ENCODE measurements at regions not wholly inside any gene's neighbourhood (a gene's known extent, or its start where the extent isn't known, plus 50 kb on each side); places are given as distances from the start of the nearest gene placed in this dataset.

DNA sequence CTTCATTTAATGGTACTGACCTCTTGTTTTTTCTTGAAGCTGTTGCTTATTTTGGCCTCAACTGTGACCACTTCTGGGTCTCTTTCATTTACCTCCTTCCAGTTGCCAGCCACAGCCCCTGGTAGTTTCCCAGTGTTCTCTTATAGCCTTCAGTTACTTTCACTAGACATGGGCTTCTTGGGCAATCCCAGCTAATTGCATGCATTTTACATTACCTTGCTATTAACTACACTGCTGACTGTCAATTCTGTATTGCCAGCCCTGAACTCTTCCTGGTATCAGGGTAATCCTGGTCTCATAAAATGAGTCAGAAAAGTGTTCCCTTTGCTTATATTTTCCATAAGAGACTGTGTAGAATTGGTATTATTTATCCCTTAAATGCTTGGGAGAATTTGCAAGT, 195.8 kb upstream of the LARGE1 start:
- ChIA-PET CTCF (no interaction called here), POLR2A (no interaction called here)
- peaks cover 2% of the 10 kb centered on the region for H3K9me3 Mint-ChIP-seq
- no peak for DNase-seq
- no peak overlapping the region for H3K27ac Mint-ChIP-seq
- no peaks in the 10 kb centered on the region for H3K4me1 Mint-ChIP-seq
- no peaks in the 10 kb centered on the region for H3K36me3 Mint-ChIP-seq (ENCODE audit: low read depth)
- no peaks in the 10 kb centered on the region for H3K27me3 Mint-ChIP-seq
- no peak overlapping the region for H3K4me3 Mint-ChIP-seq

DNA sequence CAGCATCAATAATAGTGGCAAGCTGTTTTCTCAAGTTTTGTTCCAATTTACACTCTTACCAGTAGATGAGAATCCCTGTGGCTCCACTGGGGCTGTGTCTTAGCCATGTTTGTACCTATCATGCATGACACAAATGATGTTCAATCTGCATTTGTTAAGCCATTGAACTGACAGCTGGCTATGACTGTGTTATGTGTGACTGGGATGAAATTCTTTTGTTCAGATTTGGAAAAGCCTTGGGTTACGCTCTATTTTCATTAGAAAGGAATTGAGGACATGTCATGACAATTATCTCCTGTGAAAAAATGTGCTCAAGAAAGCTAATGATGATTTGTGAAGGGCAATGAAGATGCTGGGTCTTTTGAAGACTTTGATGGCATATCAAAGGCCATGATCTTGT, 201.8 kb upstream of the LARGE1 start:
- Mint-ChIP-seq H3K27me3 (no peaks in the 10 kb centered on the region), H3K4me1 (no peaks in the 10 kb centered on the region), H3K36me3 (ENCODE audit: low read depth) (no peaks in the 10 kb centered on the region), H3K27ac (no peak overlapping the region), H3K4me3 (no peak overlapping the region), H3K9me3 (peaks cover 5% of the 10 kb centered on the region)
- no peak for DNase-seq
- ChIA-PET POLR2A (no interaction called here), CTCF (no interaction called here)

DNA sequence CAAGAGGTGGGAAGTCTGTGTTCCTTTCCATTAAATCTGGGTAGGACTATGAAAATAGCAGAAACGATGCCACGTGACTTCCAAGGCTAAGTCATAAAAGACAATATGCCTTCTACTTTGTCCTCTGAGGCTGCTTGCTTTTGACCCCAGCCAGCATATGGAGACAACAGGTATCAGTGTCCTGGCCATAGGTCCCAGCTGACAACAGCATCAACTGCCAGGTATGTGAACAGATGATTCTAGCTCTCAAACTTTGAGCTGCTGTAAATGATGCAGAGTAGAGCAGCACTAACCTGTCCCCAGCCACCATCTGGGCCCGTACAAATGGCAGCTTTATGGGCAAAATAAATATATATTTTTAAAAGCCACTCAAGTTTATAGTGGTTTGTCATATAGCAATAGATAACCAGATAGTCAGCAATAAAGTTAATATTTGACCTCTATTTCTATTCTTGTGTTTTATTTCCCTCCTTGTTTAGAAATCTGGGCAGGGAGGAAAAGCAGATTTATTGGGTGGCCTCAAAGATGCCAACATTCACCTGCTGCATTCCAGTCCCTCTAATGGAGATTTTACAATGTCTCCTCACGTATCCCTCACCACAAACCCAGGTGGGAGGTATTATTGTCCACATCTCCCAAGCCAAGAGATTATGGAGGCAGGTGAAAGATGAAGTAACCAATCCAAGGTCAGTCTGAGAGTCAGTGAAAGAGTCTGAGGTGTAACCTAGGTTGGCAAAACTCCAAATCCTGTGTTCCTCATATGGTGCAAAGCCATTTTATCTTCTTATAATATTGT, 209.6 kb upstream of the LARGE1 start:
- DNase-seq = no peak
- POLR2A ChIA-PET = no interaction called here

DNA sequence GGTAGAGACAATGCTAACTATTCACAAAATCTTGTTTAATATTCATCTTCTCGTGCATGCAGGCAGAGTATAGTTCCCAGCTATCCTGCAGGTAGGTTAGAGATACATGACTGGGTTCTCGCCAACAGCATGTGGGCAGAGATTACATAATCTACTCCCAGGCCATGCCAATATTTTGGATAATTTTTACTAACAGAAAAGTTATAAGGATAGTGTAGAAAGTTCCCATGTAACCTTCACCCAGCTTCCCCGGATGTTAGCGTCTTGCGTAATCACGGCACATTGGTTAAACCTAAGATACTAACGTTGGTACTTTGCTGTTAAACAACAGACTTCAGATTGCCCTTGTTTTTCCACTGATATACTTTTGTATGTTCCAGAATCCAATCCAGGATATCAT, 215.5 kb upstream of the LARGE1 start:
- no peak overlapping the region for H3K4me3 Mint-ChIP-seq
- no peak for DNase-seq
- CTCF ChIA-PET = no interaction called here
- no peaks in the 10 kb centered on the region for H3K36me3 Mint-ChIP-seq (ENCODE audit: low read depth)
- no peak overlapping the region for H3K27ac Mint-ChIP-seq
- no peaks in the 10 kb centered on the region for H3K4me1 Mint-ChIP-seq
- H3K27me3 Mint-ChIP-seq = no peaks in the 10 kb centered on the region
- H3K9me3 Mint-ChIP-seq = peaks cover 10% of the 10 kb centered on the region
- POLR2A ChIA-PET = no interaction called here

More for the DNA sequence above, 209.6 kb upstream of the LARGE1 start:
- no peak overlapping the region for H3K4me3 Mint-ChIP-seq
- H3K27ac Mint-ChIP-seq = no peak overlapping the region
- H3K27me3 Mint-ChIP-seq = no peaks in the 10 kb centered on the region
- no peaks in the 10 kb centered on the region for H3K4me1 Mint-ChIP-seq
- H3K9me3 Mint-ChIP-seq = peaks cover 4% of the 10 kb centered on the region
- H3K36me3 Mint-ChIP-seq (ENCODE audit: low read depth) = no peaks in the 10 kb centered on the region
- CTCF ChIA-PET = no interaction called here

DNA sequence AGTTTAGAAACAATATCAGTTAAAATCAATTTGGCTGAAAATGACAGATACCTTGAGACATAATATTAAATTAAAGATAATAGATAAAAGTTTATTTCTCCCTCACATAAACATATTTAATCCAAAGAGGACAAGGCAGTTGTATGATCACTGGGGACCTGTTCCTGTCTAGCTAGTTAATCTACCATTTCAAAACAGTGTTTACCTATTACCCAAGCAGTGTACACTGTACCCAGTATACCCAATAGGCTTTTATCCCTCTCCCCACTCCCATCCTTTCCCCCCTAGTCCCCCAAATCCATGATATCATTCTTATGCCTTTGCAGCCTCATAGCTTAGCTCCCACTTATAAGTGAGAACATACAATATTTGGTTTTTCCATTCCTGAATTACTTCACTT, 229.7 kb upstream of the LARGE1 start:
- POLR2A ChIA-PET = no interaction called here
- CTCF ChIA-PET = no interaction called here

DNA sequence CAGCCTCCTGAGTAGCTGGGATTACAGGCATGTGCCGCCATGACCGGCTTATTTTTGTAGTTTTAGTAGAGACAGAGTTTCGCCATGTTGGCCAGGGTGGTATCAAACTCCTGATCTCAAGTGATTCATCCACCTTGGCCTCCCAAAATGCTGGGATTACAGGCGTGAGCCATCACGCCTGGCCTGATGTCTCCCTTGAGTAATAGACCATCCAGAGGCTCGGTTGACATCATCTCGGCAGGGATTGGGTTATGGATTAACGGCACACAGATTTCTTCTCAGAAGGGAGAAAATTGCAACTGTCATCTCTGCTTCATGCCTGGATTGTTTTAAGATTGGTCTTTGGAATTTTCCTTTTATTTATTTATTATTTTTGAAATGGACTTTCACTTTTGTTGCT, 239.2 kb upstream of the LARGE1 start:
- Mint-ChIP-seq H3K9me3 (peaks cover 11% of the 10 kb centered on the region), H3K36me3 (ENCODE audit: low read depth) (no peaks in the 10 kb centered on the region), H3K4me1 (no peaks in the 10 kb centered on the region), H3K27me3 (no peaks in the 10 kb centered on the region), H3K27ac (no peak overlapping the region), H3K4me3 (no peak overlapping the region)
- DNase-seq = no peak
- CTCF ChIA-PET = no interaction called here
- POLR2A ChIA-PET = no interaction called here

More for the DNA sequence above, 229.7 kb upstream of the LARGE1 start:
- Mint-ChIP-seq H3K4me3 (no peak overlapping the region), H3K4me1 (no peaks in the 10 kb centered on the region), H3K27ac (no peak overlapping the region), H3K9me3 (peaks cover 21% of the 10 kb centered on the region), H3K36me3 (ENCODE audit: low read depth) (no peaks in the 10 kb centered on the region), H3K27me3 (no peaks in the 10 kb centered on the region)
- no peak for DNase-seq

DNA sequence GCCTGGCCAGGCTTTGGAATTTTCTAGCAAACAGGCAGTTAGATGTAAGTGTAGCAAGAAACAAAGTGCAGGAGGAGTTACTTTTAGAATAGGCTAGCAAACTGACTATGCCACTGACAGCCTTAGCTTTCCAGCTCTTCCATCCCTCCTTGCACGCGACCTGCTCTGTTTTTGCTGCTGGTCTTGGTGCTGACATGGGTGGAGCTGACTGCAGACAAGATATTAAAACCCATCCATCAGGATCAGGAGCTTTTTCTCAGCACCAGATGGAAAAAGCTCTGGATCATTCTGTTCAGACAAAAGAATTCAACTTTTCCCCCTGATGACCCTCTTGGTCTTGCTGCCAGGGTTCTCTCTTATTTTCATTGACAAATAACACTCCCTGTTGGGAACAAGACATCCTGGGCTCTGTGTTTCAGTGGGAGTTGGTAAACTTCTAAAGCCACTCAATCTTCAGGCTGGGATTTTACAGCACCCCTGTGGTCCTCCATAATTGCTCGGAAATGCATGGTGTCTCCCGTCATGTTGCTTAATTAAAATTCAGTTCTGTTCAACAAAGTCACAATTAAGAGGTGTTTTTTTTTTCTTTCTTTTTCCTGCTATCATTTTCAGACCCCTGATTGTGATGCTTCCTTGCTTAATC, 240.0 kb upstream of the LARGE1 start:
- Mint-ChIP-seq H3K27me3 (no peaks in the 10 kb centered on the region), H3K9me3 (peaks cover 11% of the 10 kb centered on the region), H3K4me1 (no peaks in the 10 kb centered on the region), H3K27ac (no peak overlapping the region), H3K4me3 (no peak overlapping the region), H3K36me3 (ENCODE audit: low read depth) (no peaks in the 10 kb centered on the region)
- CTCF ChIA-PET = no interaction called here
- DNase-seq = no peak
- POLR2A ChIA-PET = no interaction called here

DNA sequence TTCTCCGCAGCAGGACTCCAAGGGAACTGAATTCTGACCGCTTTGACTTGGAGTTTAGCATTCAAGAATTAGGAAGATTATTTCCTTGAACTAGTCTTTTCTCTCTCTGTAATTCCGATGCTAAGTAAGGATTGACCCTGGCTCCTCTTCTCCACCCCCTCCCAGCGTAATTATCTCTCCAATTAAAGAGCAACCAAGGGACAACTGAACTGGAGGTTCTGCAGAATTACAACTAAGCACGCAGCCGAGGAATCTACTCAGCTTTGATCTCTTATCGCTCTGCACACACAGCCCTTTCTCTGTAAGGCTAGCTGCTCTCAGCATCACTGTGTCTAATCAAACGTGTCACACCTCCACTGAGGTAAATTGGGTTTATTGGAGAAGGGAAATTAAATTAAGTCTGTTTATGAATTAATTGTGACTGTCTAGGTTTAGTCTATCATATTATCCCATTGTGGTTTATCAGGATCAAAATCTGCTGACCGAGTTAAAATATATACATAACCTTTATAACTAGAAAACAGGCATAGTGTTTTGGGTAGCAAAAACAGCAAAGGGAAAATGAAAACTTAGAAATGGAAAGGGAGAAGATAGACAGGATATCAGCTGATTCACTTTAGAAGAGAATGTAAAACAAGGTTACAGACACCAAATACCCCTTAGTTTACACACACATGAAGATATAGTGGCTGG, 241.3 kb upstream of the LARGE1 start:
- Mint-ChIP-seq H3K36me3 (ENCODE audit: low read depth) (no peaks in the 10 kb centered on the region), H3K27ac (no peak overlapping the region), H3K9me3 (peaks cover 12% of the 10 kb centered on the region), H3K4me3 (no peak overlapping the region), H3K4me1 (no peaks in the 10 kb centered on the region), H3K27me3 (no peaks in the 10 kb centered on the region)
- DNase-seq = no peak
- ChIA-PET POLR2A (no interaction called here), CTCF (no interaction called here)

DNA sequence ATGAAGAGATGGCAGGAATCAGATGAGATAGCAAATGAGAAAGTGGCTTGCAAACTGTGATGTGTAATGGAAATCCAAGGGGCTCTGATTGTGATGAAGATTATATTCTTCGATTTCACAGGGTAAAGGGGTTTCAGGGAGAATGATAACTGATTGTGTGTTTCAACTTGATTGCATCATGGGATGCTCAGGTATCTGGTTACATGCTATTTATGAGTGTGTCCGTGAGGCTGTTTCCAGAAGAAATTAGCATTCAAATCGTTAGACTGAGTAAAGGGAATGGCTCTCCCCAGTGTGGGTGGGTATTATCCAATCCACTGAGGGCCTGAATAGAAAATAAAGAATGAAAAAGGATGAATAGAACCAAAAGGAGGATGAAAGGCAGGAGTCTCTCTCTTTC, 278.7 kb upstream of the LARGE1 start:
- ChIA-PET POLR2A (no interaction called here), CTCF (no interaction called here)
- Mint-ChIP-seq H3K27me3 (no peaks in the 10 kb centered on the region), H3K27ac (no peak overlapping the region), H3K36me3 (ENCODE audit: low read depth) (no peaks in the 10 kb centered on the region), H3K4me3 (no peak overlapping the region), H3K4me1 (no peaks in the 10 kb centered on the region), H3K9me3 (no peaks in the 10 kb centered on the region)
- DNase-seq = no peak

DNA sequence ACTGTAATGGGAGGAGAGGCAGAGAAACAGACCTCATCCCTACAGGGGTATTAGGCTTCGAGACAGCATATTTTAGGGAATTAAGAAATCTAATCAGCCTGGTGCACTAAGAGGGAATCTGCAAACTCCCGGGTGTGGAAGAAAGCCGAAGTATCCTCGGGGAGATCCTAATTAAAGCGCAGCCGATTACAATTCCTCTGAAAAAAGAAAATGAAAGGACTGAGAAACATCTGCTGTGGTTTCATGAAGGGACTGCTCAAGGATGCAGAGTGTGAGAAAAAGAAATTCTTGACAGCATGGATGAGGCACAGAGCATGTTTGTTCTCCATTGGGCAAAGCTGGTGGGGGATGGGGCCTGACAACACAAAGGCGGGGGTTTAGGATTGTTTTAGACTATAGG, 290.0 kb upstream of the LARGE1 start:
- no peaks in the 10 kb centered on the region for H3K36me3 Mint-ChIP-seq (ENCODE audit: low read depth)

DNA sequence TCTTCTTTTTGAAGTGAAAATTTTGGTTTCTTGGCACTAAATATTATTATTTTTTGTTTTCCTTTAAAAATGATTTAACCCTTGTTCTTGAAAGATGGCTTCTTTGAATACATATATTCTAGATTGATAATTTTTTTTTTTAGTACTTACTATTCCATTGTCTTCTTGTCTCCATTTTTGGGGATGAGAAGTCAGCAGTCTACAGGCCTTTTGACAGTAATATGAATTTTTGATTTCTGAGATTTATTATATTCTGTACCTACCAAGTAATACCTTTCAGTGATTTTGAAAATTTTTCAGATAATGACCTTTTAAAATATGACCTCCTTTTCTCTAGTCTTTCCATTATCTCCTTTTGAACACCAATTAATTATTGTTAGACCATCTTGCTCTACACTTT, 294.1 kb upstream of the LARGE1 start:
- Mint-ChIP-seq H3K4me3 (no peak overlapping the region), H3K27ac (no peak overlapping the region), H3K36me3 (ENCODE audit: low read depth) (no peaks in the 10 kb centered on the region), H3K9me3 (peaks cover 30% of the 10 kb centered on the region), H3K27me3 (no peaks in the 10 kb centered on the region), H3K4me1 (no peaks in the 10 kb centered on the region)
- ChIA-PET POLR2A (no interaction called here), CTCF (no interaction called here)
- no peak for DNase-seq

More for the DNA sequence above, 290.0 kb upstream of the LARGE1 start:
- CTCF ChIA-PET = no interaction called here
- H3K27ac Mint-ChIP-seq = no peak overlapping the region
- POLR2A ChIA-PET = no interaction called here
- H3K4me1 Mint-ChIP-seq = no peaks in the 10 kb centered on the region
- no peak overlapping the region for H3K4me3 Mint-ChIP-seq
- no peak for DNase-seq
- peaks cover 26% of the 10 kb centered on the region for H3K9me3 Mint-ChIP-seq
- H3K27me3 Mint-ChIP-seq = no peaks in the 10 kb centered on the region

DNA sequence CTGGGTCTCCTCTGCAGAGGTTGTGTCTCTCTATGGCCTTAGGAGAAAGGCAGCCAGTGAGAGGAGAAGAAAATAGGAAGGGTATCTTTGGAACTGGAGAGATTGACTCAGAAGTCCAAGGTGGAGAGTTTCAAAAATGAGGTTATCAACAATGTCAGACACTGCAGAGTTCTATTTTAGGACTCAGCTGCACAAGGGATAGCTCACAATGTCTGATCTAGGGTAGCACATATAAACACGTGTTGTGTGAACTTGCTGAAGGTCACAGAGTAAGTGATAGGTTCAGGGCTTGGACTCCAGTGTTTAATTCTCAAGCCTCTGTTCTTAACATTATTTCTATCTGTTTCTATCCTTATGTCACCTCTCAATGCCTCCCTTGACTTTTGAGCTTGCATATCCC, 305.0 kb upstream of the LARGE1 start:
- CTCF ChIA-PET = no interaction called here
- DNase-seq = no peak

DNA sequence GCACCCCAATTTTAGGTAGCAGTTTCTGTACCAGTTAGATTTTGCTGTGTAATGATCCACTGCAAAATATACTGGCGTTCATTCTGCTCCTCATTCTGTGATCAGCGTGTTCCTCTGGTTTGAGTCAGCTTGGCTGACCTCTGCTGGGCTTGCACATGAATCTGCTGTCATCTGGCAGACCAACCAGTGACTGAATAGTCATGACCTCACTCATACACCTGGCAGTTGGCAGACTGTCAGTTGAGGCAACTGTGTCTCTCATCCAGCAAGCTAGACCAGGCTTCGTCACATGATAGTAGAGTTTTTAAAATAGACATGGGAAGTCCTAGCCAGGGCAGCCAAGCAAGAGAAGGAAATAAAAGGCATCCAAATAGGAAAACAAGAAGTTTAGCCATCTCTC, 316.3 kb upstream of the LARGE1 start:
- CTCF ChIA-PET = no interaction called here
- no peaks in the 10 kb centered on the region for H3K27me3 Mint-ChIP-seq
- H3K27ac Mint-ChIP-seq = no peak overlapping the region
- no peaks in the 10 kb centered on the region for H3K36me3 Mint-ChIP-seq (ENCODE audit: low read depth)
- POLR2A ChIA-PET = no interaction called here
- peaks cover 14% of the 10 kb centered on the region for H3K9me3 Mint-ChIP-seq
- no peak overlapping the region for H3K4me3 Mint-ChIP-seq
- H3K4me1 Mint-ChIP-seq = no peaks in the 10 kb centered on the region
- DNase-seq = no peak

More for the DNA sequence above, 305.0 kb upstream of the LARGE1 start:
- H3K4me3 Mint-ChIP-seq = no peak overlapping the region
- POLR2A ChIA-PET = no interaction called here
- no peaks in the 10 kb centered on the region for H3K4me1 Mint-ChIP-seq
- H3K27me3 Mint-ChIP-seq = no peaks in the 10 kb centered on the region
- H3K27ac Mint-ChIP-seq = no peak overlapping the region
- H3K36me3 Mint-ChIP-seq (ENCODE audit: low read depth) = no peaks in the 10 kb centered on the region
- no peaks in the 10 kb centered on the region for H3K9me3 Mint-ChIP-seq

DNA sequence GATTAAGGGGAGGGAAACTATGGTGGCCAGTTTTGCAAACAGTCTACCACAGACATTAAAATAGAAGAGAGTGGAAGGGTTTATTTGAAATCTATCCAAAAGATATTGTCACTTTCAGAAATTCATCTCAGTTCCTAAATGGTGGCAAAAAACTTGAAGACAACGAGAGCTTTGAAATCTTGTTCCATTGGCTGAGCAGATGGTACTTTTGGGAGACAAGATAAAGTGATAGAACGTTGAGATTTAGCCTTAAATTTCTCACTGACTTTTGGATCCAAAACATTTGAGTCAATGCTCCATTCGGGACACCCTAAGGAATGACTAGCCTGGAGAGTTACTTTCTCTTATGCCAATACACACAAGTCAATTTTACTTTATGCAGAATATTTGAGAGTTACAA, 319.1 kb upstream of the LARGE1 start:
- no peaks in the 10 kb centered on the region for H3K4me1 Mint-ChIP-seq
- CTCF ChIA-PET = no interaction called here
- no peaks in the 10 kb centered on the region for H3K27me3 Mint-ChIP-seq
- no peak overlapping the region for H3K27ac Mint-ChIP-seq
- no peak overlapping the region for H3K4me3 Mint-ChIP-seq
- H3K9me3 Mint-ChIP-seq = peaks cover 20% of the 10 kb centered on the region
- DNase-seq = no peak
- POLR2A ChIA-PET = no interaction called here
- H3K36me3 Mint-ChIP-seq (ENCODE audit: low read depth) = no peaks in the 10 kb centered on the region

Measured in activated CD4-positive, alpha-beta T cell treated with anti-CD3 and anti-CD28 coated beads, Interleukin-2, amount 10 ng/mL, durations not matched to agents 7 days and 5 days (primary cell).